Right ventricle myocardium superior (tissue), 1 donor: ENCODE measurements at regions not wholly inside any gene's neighbourhood (a gene's known extent, or its start where the extent isn't known, plus 50 kb on each side); places are given as distances from the start of the nearest gene placed in this dataset.

Experiments
- ATAC-seq: fragments of 200-7000 bp; cut with Tn5 transposase; one replicate; pipeline ENCODE4 v1.9.1; 2020; ENCODE audit warnings: mild to moderate bottlenecking; ENCODE audit not compliant: poor library complexity
- DNase-seq: peaks from one replicate; pipeline ENCODE4 v3.0.0-alpha.2; 2020
- intact Hi-C: fragments of 100-400 bp; cut with DNase I; formaldehyde crosslinking; loops from one replicate; pipeline ENCODE4 v1.11.2; 2022
- donor health status: DM: no; HTN: yes; CAD: no; lungs with severe emphysema.

DNA sequence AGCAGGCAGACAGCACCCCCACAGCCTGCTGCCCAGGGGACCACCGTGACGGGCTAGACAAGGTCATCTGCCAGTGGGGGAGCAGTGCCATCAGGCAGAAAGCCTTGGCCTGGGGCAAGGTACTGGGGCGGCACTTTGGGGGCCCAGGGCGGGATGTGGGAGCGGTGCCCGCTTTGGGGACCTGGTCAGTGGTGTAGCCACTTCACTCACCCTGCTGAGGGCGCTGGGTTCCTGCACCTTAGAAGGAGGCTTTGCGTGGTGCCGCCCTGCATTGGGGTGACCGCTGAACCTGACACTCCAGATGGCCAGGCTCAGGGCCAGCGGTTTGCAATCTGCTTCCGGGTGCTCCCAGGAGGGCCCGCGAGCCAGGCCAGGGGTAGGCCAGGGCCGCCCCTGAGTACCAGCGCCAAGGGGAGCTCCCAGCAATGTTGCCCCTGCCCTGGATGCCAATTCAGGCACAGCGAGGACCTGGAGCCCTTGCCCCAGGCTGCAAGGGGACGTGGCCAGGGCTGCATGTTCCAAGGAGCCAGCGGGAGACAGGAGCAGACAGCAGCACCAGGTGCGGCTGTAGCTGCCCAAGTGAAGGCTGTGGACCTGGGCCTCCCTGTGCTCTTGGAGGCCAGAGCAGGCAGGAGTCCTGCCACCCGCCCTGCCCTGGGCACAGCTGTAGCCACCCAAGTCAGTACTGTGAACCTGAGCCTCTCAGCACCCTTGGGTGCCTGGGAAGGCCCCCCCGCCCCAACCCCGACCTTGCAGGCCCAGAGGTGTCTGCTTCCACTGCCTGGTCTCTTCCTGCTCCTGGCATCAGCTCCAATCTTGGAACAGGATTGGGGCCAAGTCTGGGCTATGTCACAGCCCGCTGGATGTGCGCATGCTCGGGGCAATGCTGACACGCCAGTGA is 550.7 kb downstream of the SLC6A15 start:
- intact Hi-C loops, result no loop called here
- DNase-seq (no peak), ATAC-seq (no peak)

GRCh38 chr12:84357314-84357713 is 555.3 kb downstream of the SLC6A15 start:
- ATAC-seq (no peak), DNase-seq (no peak)
- intact Hi-C loops, result no loop called here

DNA sequence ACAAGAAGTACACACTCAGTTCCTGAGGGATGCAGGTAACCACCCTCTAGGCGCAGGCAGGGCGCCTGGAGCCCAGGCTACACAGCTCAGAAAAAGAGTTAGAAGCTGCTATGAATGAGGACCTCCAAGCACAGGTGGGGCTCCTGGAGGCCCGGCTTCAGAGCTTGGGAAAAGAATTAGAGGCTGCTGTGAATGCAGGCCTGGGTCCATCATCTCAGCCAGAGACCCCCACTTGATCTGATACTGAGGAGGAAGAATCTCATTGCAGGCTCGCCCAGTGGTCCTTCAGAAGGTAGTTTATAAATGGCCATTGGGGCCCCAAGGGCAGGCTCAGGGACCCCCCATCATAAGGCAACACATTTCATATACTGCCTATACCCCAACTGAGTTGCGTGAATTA is 556.4 kb downstream of the SLC6A15 start:
- ATAC-seq (no peak), DNase-seq (no peak)
- intact Hi-C loops, result no loop called here

DNA sequence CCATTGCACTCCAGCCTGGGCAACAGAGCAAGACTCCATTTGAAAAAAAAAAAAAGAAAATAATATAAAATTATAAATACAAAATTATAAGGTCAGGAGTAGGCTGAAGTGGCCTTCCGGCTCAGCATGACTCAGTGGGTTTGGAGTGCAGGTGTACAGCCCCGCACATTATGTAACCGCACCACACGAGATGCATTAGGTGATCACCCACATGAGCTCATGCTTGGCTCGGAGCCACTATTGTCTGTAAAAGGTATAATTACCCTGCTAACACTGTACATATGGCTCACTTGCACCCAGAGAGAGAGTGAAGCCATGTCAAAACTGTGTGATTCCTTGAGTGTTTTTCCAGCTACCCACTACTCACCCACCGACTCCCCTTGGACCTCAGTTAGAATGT is 557.0 kb downstream of the SLC6A15 start:
- no peak for DNase-seq
- ATAC-seq, result no peak
- intact Hi-C loops, result no loop called here

DNA sequence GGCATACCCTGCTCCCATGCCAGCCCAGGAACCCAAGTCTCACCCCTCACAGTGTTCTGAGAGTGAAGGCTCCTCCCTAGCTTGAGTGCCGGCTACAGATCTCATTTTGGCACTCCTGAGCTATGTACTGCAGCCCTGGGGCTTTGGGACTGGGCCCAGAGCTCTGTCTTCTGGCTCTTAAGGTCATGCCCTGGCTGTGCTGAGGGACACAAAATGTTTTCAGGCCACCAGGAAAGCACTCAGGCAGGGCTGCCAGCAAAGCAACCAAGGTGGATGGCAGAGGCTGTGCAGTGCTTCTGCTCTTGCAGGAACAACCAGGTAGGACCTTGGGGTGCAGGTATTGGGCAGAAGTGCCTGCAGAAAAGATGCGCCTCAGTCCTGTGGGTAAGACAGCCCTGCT is 564.0 kb downstream of the SLC6A15 start:
- DNase-seq (no peak), ATAC-seq (no peak)
- intact Hi-C loops, result no loop called here

- ATAC-seq, result no peak
- intact Hi-C loops, result no loop called here
- DNase-seq, result no peak
Observed at GRCh38 chr12:84341467-84342193, 571.0 kb downstream of the SLC6A15 start.

DNA sequence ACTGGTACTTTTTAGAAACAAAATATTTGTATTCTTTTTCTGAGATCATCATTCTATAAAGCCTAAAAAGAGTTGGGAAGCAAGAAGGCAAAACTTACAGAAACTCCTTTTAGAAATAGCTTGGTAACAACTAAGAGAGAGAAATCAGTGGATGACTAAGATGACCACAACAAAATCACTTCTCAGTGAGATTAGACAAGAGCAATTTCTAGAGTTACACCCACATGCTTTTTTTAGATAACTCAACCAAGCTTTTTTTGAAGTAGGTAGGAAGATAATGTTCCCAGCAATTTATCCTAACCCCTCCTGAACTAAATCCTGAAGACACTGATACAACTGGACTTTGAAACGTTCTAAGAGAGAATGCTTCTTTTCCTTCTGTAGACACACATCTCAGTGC is 576.4 kb downstream of the SLC6A15 start:
- intact Hi-C loops, result no loop called here
- ATAC-seq (no peak), DNase-seq (no peak)

DNA sequence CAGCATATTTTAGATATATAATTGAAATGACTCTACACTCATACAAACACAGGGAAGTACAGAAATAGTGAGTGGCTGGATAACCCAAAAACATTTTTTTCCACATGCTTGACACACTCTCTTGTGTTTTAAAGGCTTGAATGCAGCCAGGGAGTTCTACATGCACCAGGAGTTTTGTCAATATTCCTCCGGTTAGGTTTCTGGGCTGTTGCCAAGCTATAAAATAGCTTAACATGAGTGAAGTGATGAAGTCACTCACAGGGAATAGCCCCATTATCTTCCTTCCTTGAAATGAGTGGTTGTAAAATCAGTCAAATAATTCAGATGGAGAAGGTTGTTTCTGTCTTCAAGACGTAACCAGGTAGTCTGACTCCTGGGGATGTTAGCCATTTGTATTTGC is 582.7 kb downstream of the SLC6A15 start:
- no peak for DNase-seq
- ATAC-seq, result no peak
- intact Hi-C loops, result no loop called here

- DNase-seq, result no peak
- no peak for ATAC-seq
- intact Hi-C loops, result no loop called here
Observed at GRCh38 chr12:84315926-84316325, 596.7 kb downstream of the SLC6A15 start.

GRCh38 chr12:84313323-84313675 is 599.3 kb downstream of the SLC6A15 start:
- DNase-seq (no peak), ATAC-seq (no peak)
- intact Hi-C loops, result no loop called here

- DNase-seq (no peak), ATAC-seq (no peak)
- intact Hi-C loops, result no loop called here
Observed at GRCh38 chr12:84308211-84308610, 604.4 kb downstream of the SLC6A15 start.

GRCh38 chr12:84305144-84305543 is 607.5 kb downstream of the SLC6A15 start:
- intact Hi-C loops, result no loop called here
- DNase-seq (no peak), ATAC-seq (no peak)

GRCh38 chr12:84294246-84294645 is 618.4 kb downstream of the SLC6A15 start:
- ATAC-seq, result no peak
- no peak for DNase-seq
- intact Hi-C loops, result no loop called here

GRCh38 chr12:84290168-84290567 is 622.4 kb downstream of the SLC6A15 start:
- intact Hi-C loops, result no loop called here
- DNase-seq (no peak), ATAC-seq (no peak)

- no peak for DNase-seq
- ATAC-seq, result no peak
- intact Hi-C loops, result no loop called here
Observed at GRCh38 chr12:84277986-84278385, 634.6 kb downstream of the SLC6A15 start.

- no peak for ATAC-seq
- intact Hi-C loops, result no loop called here
- DNase-seq, result no peak
Observed at GRCh38 chr12:84276215-84276614, 636.4 kb downstream of the SLC6A15 start.

GRCh38 chr12:84272324-84272723 is 640.3 kb downstream of the SLC6A15 start:
- ATAC-seq, result no peak

DNA sequence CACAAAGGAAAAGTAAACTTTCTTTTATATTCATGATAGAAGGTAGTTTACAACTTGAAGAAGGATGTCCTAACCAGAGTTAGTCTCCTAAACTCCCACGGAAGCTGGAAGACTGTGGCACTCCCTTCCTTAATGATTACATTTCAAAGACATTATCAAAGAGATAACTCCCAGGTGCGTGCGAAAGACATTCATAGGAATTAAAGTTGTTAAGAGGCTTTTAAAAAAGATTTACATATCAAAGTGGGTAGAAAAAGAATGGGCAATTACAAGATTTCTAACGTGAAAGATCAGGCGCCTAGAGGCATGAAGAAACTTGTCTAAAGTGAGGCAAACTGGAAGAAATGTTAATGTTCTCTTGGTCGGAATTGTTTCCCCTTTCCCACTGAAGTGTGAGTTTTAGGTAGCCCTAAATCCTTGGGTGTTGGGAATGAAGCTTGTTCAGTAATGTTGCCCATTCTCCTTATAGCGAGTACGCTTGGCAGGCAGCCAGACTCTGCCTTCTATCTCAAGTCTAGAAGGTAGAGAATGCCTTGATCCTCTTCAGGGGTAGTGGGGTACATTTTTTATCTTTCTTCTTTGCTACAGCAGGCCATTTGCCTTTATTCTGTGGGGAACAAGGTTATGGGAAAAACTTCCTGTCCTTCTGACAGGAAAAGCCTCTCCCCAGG is 642.0 kb downstream of the SLC6A15 start:
- ATAC-seq, result no peak
- intact Hi-C loops, result no loop called here
- peak; percentile 30 for DNase-seq

More at GRCh38 chr12:84272324-84272723, 640.3 kb downstream of the SLC6A15 start:
- intact Hi-C loops, result no loop called here
- no peak for DNase-seq

GRCh38 chr12:84247931-84248330 is 664.7 kb downstream of the SLC6A15 start:
- intact Hi-C loops, result no loop called here
- DNase-seq, result no peak
- no peak for ATAC-seq

DNA sequence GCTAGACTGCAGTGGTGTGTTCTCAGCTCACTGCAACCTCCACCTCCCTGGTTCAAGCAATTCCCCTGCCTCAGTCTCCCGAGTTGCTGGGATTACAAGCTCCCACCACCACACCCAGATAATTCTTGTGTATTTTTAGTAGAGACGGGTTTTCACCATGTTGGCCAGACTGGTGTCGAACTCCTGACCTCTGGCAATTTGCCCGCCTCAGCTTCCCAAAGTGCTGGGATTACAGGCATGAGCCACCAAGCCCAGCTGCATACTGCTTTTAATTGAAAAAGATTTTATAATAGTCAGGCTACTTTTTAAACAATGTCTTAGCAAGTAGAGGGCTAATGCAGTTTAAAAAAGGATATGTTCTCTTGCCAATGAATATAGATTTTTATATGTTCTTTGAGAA is 668.9 kb downstream of the SLC6A15 start:
- DNase-seq, result no peak
- no peak for ATAC-seq
- intact Hi-C loops, result no loop called here
